OCI-LY7 (cell line): ENCODE measurements at regions not wholly inside any gene's neighbourhood (a gene's known extent, or its start where the extent isn't known, plus 50 kb on each side); places are given as distances from the start of the nearest gene placed in this dataset.

Experiments used
- CTCF ChIP-seq: fragments of 200-600 bp; sonication (generic); conservative IDR thresholded peaks from 2 replicates; pipeline ENCODE4 v1.5.1; 2014; ENCODE audit warnings: mild to moderate bottlenecking, antibody characterized with exemption, low read length, moderate library complexity, mixed read lengths
- EZH2phosphoT487 ChIP-seq: fragments of 200-600 bp; sonication (generic); IDR thresholded peaks from 2 replicates; pipeline ENCODE4 v1.6.1; 2018; ENCODE audit warnings: low read depth, borderline replicate concordance, mild to moderate bottlenecking, mixed run types, antibody characterized with exemption, low read length, moderate library complexity, mixed read lengths

DNA sequence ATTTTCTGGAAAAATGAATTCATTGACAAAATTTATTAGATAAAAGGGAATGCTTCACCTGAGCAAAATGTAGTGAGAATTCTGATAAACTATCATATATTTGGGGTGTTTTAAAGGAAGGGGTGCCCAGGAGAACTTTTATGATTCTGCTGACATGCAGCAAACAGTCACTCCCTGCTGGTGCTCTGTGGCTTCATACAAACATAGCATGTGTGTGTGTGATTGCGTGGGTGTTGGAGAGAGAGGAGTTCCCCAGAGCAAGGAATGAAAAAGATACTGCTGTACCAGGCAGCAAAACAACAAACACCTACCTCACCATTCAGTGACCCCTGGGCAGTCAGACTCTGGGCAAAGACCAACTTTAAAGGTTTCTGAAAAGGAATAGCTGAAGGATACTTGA is 546.7 kb downstream of the RFC3 start:
- TF ChIP-seq EZH2phosphoT487 (no peak), CTCF (no peak)
